ENCODE measurements at regions not wholly inside any gene's neighbourhood (a gene's known extent, or its start where the extent isn't known, plus 50 kb on each side); places are given as distances from the start of the nearest gene placed in this dataset.

DNA sequence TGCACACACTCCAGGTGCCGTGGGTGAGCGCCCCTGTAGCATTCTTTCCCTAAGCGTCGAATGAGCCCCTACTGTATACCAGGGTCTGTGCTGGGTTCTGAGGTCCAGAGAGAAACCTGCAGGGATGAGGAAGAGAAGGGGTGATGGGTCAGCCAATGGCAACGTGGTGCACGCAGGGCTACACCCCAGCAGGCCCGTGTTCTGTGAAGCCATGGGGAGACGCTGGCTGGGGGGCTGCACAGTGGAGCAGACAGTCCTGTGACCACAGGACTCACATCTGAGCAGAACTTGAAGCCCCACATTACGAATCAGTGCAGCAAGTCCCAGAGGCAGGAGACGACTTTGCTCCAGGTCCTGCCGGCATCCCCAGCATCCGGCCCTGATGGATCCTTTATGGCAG, 1481.4 kb downstream of the BRD1 start:
- H3K27me3 ChIP-seq: no peaks in the 10 kb centered on the region
- no peak for TF ChIP-seq EP300 (IDR thresholded peaks at IDR 0.05)
- TF ChIP-seq POLR2AphosphoS5 (IDR thresholded peaks at IDR 0.05): no peak
- no peak for TF ChIP-seq POLR2A (IDR thresholded peaks at IDR 0.05)
- TF ChIP-seq, protein P1, sequence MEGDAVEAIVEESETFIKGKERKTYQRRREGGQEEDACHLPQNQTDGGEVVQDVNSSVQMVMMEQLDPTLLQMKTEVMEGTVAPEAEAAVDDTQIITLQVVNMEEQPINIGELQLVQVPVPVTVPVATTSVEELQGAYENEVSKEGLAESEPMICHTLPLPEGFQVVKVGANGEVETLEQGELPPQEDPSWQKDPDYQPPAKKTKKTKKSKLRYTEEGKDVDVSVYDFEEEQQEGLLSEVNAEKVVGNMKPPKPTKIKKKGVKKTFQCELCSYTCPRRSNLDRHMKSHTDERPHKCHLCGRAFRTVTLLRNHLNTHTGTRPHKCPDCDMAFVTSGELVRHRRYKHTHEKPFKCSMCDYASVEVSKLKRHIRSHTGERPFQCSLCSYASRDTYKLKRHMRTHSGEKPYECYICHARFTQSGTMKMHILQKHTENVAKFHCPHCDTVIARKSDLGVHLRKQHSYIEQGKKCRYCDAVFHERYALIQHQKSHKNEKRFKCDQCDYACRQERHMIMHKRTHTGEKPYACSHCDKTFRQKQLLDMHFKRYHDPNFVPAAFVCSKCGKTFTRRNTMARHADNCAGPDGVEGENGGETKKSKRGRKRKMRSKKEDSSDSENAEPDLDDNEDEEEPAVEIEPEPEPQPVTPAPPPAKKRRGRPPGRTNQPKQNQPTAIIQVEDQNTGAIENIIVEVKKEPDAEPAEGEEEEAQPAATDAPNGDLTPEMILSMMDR (IDR thresholded peaks at IDR 0.05): no peak
- H3K36me3 ChIP-seq: no peaks in the 10 kb centered on the region
- no peak overlapping the region for H3K27ac ChIP-seq
- intact Hi-C loops (cut with DNase I): no loop called here
- no peak overlapping the region for H3K4me3 ChIP-seq
- 85 to 86% methylated on average over 12 of the region's 12 CpGs for WGBS, 2 donors
- H3K4me1 ChIP-seq: no peaks in the 10 kb centered on the region
- no peaks in the 10 kb centered on the region for H3K9me3 ChIP-seq
- no peak for DNase-seq

GRCh38 chr22:48345631-48346030, 1482.0 kb downstream of the BRD1 start:
- DNase-seq: peak; percentile 21
- Histone ChIP-seq H3K4me3 (no peak overlapping the region), H3K36me3 (no peaks in the 10 kb centered on the region), H3K9me3 (no peaks in the 10 kb centered on the region), H3K4me1 (no peaks in the 10 kb centered on the region), H3K27me3 (peaks cover 0 to 6% (median 0%) of the 10 kb centered on the region in 3 donors), H3K27ac (no peak overlapping the region)
- intact Hi-C loops (cut with DNase I): no loop called here
- TF ChIP-seq POLR2AphosphoS5 (IDR thresholded peaks at IDR 0.05) (no peak), POLR2A (IDR thresholded peaks at IDR 0.05) (no peak), EP300 (IDR thresholded peaks at IDR 0.05) (no peak)
- TF ChIP-seq, protein P1 (IDR thresholded peaks at IDR 0.05): no peak
- WGBS, 2 donors: 82 to 84% methylated on average over 14 of the region's 14 CpGs

DNA sequence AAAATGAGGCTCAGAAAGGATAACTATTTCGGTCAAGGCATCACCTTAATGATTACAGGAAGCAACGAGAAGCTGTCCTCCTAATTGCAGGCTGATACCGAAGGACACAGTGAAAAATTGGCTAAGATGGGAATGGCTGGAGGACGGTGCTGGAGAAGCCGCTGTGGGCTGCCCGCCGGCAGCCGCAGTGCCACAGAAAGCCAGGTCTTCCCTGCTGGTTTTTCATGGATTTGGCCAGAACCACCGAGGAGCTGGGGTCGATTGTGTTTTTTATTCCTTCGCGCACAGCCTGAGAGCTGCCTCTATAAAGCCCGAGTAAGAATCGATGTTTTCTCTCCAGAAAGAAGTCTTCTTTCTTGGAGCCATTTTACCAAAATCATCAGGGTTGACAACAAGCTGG, 1484.2 kb downstream of the BRD1 start:
- WGBS, 2 donors: 78 to 87% methylated on average over 14 of the region's 14 CpGs
- Histone ChIP-seq H3K27me3 (peaks cover 0 to 8% (median 0%) of the 10 kb centered on the region in 3 donors), H3K36me3 (no peaks in the 10 kb centered on the region), H3K27ac (no peak overlapping the region), H3K9me3 (no peaks in the 10 kb centered on the region), H3K4me1 (no peaks in the 10 kb centered on the region), H3K4me3 (no peak overlapping the region)
- intact Hi-C loops (cut with DNase I): no loop called here
- no peak for TF ChIP-seq POLR2A (IDR thresholded peaks at IDR 0.05)
- TF ChIP-seq EP300 (IDR thresholded peaks at IDR 0.05): no peak
- TF ChIP-seq POLR2AphosphoS5 (IDR thresholded peaks at IDR 0.05): no peak
- TF ChIP-seq, protein P1 (IDR thresholded peaks at IDR 0.05): no peak
- DNase-seq: no peak

DNA sequence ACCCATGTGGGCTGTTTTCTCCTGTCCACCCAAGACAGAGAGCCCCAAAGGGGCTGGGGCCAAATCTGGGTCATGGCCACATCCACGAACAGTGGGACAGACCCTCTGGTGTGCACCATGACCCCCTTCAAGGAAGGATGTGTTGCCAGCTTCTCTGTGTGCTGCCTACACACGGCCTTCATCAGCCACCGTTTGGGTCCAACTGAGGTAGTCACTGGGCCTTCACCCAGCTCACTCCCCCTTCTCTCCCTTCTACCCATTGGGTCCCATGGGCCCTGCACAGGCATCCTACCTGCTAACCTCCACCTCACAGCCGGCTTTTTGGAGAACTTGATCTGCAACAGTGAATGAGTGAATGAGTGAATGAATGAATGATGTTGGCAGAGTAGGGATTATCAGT, 1484.9 kb downstream of the BRD1 start:
- 87 to 88% methylated on average over 4 of the region's 4 CpGs for WGBS, 2 donors
- TF ChIP-seq POLR2AphosphoS5 (IDR thresholded peaks at IDR 0.05): no peak
- no peak for TF ChIP-seq POLR2A (IDR thresholded peaks at IDR 0.05)
- TF ChIP-seq EP300 (IDR thresholded peaks at IDR 0.05): no peak
- H3K4me1 ChIP-seq: no peaks in the 10 kb centered on the region
- peak; percentile 21 for DNase-seq
- intact Hi-C loops (cut with DNase I): no loop called here
- H3K36me3 ChIP-seq: no peaks in the 10 kb centered on the region
- no peak overlapping the region for H3K4me3 ChIP-seq
- no peak overlapping the region for H3K27ac ChIP-seq
- peaks cover 0 to 8% (median 0%) of the 10 kb centered on the region in 3 donors for H3K27me3 ChIP-seq
- no peaks in the 10 kb centered on the region for H3K9me3 ChIP-seq

GRCh38 chr22:48342016-48342415, 1485.7 kb downstream of the BRD1 start:
- Histone ChIP-seq H3K27ac (no peak overlapping the region), H3K4me1 (no peaks in the 10 kb centered on the region), H3K36me3 (no peaks in the 10 kb centered on the region), H3K9me3 (no peaks in the 10 kb centered on the region), H3K4me3 (no peak overlapping the region), H3K27me3 (peaks cover 0 to 8% (median 0%) of the 10 kb centered on the region in 3 donors)
- 84 to 87% methylated on average over 16 of the region's 16 CpGs for WGBS, 2 donors
- TF ChIP-seq EP300 (IDR thresholded peaks at IDR 0.05) (no peak), POLR2A (IDR thresholded peaks at IDR 0.05) (no peak), POLR2AphosphoS5 (IDR thresholded peaks at IDR 0.05) (no peak)
- TF ChIP-seq, protein P1 (IDR thresholded peaks at IDR 0.05): no peak
- intact Hi-C loops (cut with DNase I): no loop called here
- DNase-seq: peak; percentile 50
